Suprapubic skin (tissue), 4 donors: ENCODE measurements at regions not wholly inside any gene's neighbourhood (a gene's known extent, or its start where the extent isn't known, plus 50 kb on each side); places are given as distances from the start of the nearest gene placed in this dataset.

ENCODE experiments used
- DNase-seq, 2 donors: peaks; one replicate each; pipeline ENCODE4 v3.0.0-alpha.2; 2019; ENCODE audit warnings: low spot score in 2 of 2
- H3K27ac ChIP-seq: fragments of 200-600 bp; sonication (generic); one replicate; pipeline ENCODE4 v1.5.1; 2019
- H3K27me3 ChIP-seq: fragments of 200-600 bp; sonication (generic); one replicate; pipeline ENCODE4 v1.5.1; 2019
- H3K36me3 ChIP-seq: fragments of 200-600 bp; sonication (generic); one replicate; pipeline ENCODE4 v1.5.1; 2019
- H3K4me1 ChIP-seq: fragments of 200-600 bp; sonication (generic); one replicate; pipeline ENCODE4 v1.5.1; 2019
- H3K4me3 ChIP-seq: fragments of 200-600 bp; sonication (generic); one replicate; pipeline ENCODE4 v1.5.1; 2019; ENCODE audit warnings: mild to moderate bottlenecking
- H3K9me3 ChIP-seq: fragments of 200-600 bp; sonication (generic); one replicate; pipeline ENCODE4 v1.5.1; 2019
- CTCF ChIP-seq, 2 donors: fragments of 200-600 bp in 1 of 2; fragments of 450-650 bp in 1 of 2; sonication (generic) in 1 of 2; IDR thresholded peaks; one replicate each; pipeline ENCODE4 v1.5.1; 2016 to 2019; ENCODE audit warnings: antibody characterized with exemption in 2 of 2, mild to moderate bottlenecking in 1 of 2, moderate library complexity in 1 of 2
- EP300 ChIP-seq: sonication (generic); formaldehyde crosslinking; IDR thresholded peaks from one replicate; pipeline ENCODE4 v1.6.1; 2017; ENCODE audit warnings: antibody characterized with exemption
- POLR2A ChIP-seq, 2 donors: fragments of 450-650 bp; IDR thresholded peaks; one replicate each; pipeline ENCODE4 v1.6.1; 2017; ENCODE audit warnings: antibody characterized with exemption in 2 of 2, mild to moderate bottlenecking in 2 of 2, moderate library complexity in 2 of 2
- POLR2AphosphoS5 ChIP-seq, 3 donors: sonication (generic); formaldehyde crosslinking; IDR thresholded peaks; one replicate each; pipeline ENCODE4 v1.6.1; 2017; ENCODE audit warnings: antibody characterized with exemption in 3 of 3
- WGBS: methylation state at CpG from one replicate; pipeline ENCODE4 v1.1.5; 2018; 5-methylcytosine and 5-hydroxymethylcytosine counted together

GRCh38 chr2:155872396-155872795 lies 460.1 kb downstream of the NR4A2 start:
- Histone ChIP-seq H3K27me3 (no peaks in the 10 kb centered on the region), H3K27ac (no peak overlapping the region), H3K9me3 (peaks cover 4% of the 10 kb centered on the region), H3K4me1 (no peaks in the 10 kb centered on the region), H3K36me3 (no peaks in the 10 kb centered on the region), H3K4me3 (no peak overlapping the region)
- no peak for DNase-seq
- TF ChIP-seq POLR2AphosphoS5 (IDR thresholded peaks at IDR 0.05) = no peak
- WGBS = 46% methylated on average over 3 of the region's 3 CpGs

GRCh38 chr2:155871940-155872339 lies 460.6 kb downstream of the NR4A2 start:
- WGBS = 56% methylated on average over 4 of the region's 4 CpGs
- Histone ChIP-seq H3K4me1 (no peaks in the 10 kb centered on the region), H3K9me3 (peaks cover 4% of the 10 kb centered on the region)

GRCh38 chr2:155867564-155867963 lies 465.0 kb downstream of the NR4A2 start:
- no peak overlapping the region for H3K27ac ChIP-seq
- no peaks in the 10 kb centered on the region for H3K9me3 ChIP-seq
- no peaks in the 10 kb centered on the region for H3K4me1 ChIP-seq
- 56% methylated on average over 3 of the region's 3 CpGs for WGBS
- TF ChIP-seq POLR2AphosphoS5 (IDR thresholded peaks at IDR 0.05) = no peak
- no peak for TF ChIP-seq CTCF (IDR thresholded peaks at IDR 0.05)
- TF ChIP-seq POLR2A (IDR thresholded peaks at IDR 0.05) = no peak
- no peak for TF ChIP-seq EP300
- DNase-seq = no peak
- no peak overlapping the region for H3K4me3 ChIP-seq
- H3K36me3 ChIP-seq = no peaks in the 10 kb centered on the region
- H3K27me3 ChIP-seq = no peaks in the 10 kb centered on the region

More at GRCh38 chr2:155871940-155872339, 460.6 kb downstream of the NR4A2 start:
- H3K27ac ChIP-seq = no peak overlapping the region
- H3K4me3 ChIP-seq = no peak overlapping the region
- DNase-seq = no peak
- H3K36me3 ChIP-seq = no peaks in the 10 kb centered on the region
- H3K27me3 ChIP-seq = no peaks in the 10 kb centered on the region
- TF ChIP-seq POLR2A (IDR thresholded peaks at IDR 0.05) = no peak
- TF ChIP-seq EP300 = no peak
- no peak for TF ChIP-seq CTCF (IDR thresholded peaks at IDR 0.05)
- no peak for TF ChIP-seq POLR2AphosphoS5 (IDR thresholded peaks at IDR 0.05)

GRCh38 chr2:155866477-155866876 lies 466.0 kb downstream of the NR4A2 start:
- TF ChIP-seq POLR2AphosphoS5 (IDR thresholded peaks at IDR 0.05) = no peak
- TF ChIP-seq CTCF (IDR thresholded peaks at IDR 0.05) = no peak
- no peak for TF ChIP-seq EP300
- no peak for TF ChIP-seq POLR2A (IDR thresholded peaks at IDR 0.05)
- Histone ChIP-seq H3K27ac (no peak overlapping the region), H3K9me3 (no peaks in the 10 kb centered on the region), H3K4me1 (no peaks in the 10 kb centered on the region), H3K36me3 (no peaks in the 10 kb centered on the region), H3K4me3 (no peak overlapping the region), H3K27me3 (no peaks in the 10 kb centered on the region)
- WGBS = 82% methylated on average over 5 of the region's 5 CpGs
- no peak for DNase-seq

GRCh38 chr2:155852156-155852555 lies 480.4 kb downstream of the NR4A2 start:
- Histone ChIP-seq H3K36me3 (no peaks in the 10 kb centered on the region), H3K4me3 (no peak overlapping the region), H3K4me1 (no peaks in the 10 kb centered on the region), H3K9me3 (no peaks in the 10 kb centered on the region), H3K27me3 (no peaks in the 10 kb centered on the region), H3K27ac (no peak overlapping the region)
- WGBS = 83% methylated on average over 1 of the region's 1 CpG
- DNase-seq = no peak
- TF ChIP-seq POLR2A (IDR thresholded peaks at IDR 0.05) (no peak), POLR2AphosphoS5 (IDR thresholded peaks at IDR 0.05) (no peak), EP300 (no peak), CTCF (IDR thresholded peaks at IDR 0.05) (no peak)

- no peak for DNase-seq
These were observed 486.3 kb downstream of the NR4A2 start for GRCh38 chr2:155846259-155846658.

More at GRCh38 chr2:155846259-155846658, 486.3 kb downstream of the NR4A2 start:
- Histone ChIP-seq H3K4me1 (no peaks in the 10 kb centered on the region), H3K36me3 (no peaks in the 10 kb centered on the region), H3K27ac (no peak overlapping the region), H3K9me3 (no peaks in the 10 kb centered on the region), H3K4me3 (no peak overlapping the region), H3K27me3 (no peaks in the 10 kb centered on the region)
- TF ChIP-seq POLR2AphosphoS5 (IDR thresholded peaks at IDR 0.05) (no peak), CTCF (IDR thresholded peaks at IDR 0.05) (no peak), EP300 (no peak), POLR2A (IDR thresholded peaks at IDR 0.05) (no peak)
